ENCODE measurements at regions not wholly inside any gene's neighbourhood (a gene's known extent, or its start where the extent isn't known, plus 50 kb on each side); places are given as distances from the start of the nearest gene placed in this dataset.

DNA sequence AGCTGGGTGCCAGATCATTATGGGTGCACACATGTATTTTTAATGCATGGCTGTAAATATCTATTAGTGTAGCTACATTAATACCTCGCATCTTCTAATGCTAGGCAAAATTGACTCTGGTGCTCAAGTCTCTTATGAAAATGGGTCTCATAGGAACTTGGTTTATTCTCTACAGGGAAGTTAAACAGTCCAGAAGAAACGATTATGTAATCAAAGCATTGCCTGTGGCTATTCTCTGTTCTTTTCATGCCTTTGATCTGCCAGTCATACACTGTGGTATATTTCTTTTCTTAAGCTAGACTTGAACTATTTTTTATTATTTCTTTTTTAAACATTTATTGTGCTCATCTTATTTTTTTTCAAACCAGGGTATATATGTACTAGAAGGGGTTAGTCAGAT is 1015.0 kb downstream of the SLITRK1 start:
- TF ChIP-seq POLR2A (IDR thresholded peaks at IDR 0.05; ENCODE audit: low read depth, low read length) (no peak), MAFK (IDR thresholded peaks at IDR 0.05; ENCODE audit: low read depth, low read length) (no peak), RAD21 (IDR thresholded peaks at IDR 0.05; ENCODE audit: low read length) (no peak), SMC3 (IDR thresholded peaks at IDR 0.05; ENCODE audit: low read depth, low read length) (no peak), RFX5 (IDR thresholded peaks at IDR 0.05; ENCODE audit: low read depth, low read length) (no peak), RCOR1 (IDR thresholded peaks at IDR 0.05; ENCODE audit: insufficient replicate concordance, low read length) (no peak), BHLHE40 (IDR thresholded peaks at IDR 0.05; ENCODE audit: low read depth, low read length) (no peak), CHD1 (IDR thresholded peaks at IDR 0.05; ENCODE audit: low read depth, low read length) (no peak), CEBPB (IDR thresholded peaks at IDR 0.05; ENCODE audit: low read depth, low read length) (no peak), FOS (IDR thresholded peaks at IDR 0.05; ENCODE audit: low read depth, low read length) (no peak), MXI1 (IDR thresholded peaks at IDR 0.05; ENCODE audit: borderline replicate concordance, low read depth, low read length) (no peak)
- TF ChIP-seq, protein P1, sequence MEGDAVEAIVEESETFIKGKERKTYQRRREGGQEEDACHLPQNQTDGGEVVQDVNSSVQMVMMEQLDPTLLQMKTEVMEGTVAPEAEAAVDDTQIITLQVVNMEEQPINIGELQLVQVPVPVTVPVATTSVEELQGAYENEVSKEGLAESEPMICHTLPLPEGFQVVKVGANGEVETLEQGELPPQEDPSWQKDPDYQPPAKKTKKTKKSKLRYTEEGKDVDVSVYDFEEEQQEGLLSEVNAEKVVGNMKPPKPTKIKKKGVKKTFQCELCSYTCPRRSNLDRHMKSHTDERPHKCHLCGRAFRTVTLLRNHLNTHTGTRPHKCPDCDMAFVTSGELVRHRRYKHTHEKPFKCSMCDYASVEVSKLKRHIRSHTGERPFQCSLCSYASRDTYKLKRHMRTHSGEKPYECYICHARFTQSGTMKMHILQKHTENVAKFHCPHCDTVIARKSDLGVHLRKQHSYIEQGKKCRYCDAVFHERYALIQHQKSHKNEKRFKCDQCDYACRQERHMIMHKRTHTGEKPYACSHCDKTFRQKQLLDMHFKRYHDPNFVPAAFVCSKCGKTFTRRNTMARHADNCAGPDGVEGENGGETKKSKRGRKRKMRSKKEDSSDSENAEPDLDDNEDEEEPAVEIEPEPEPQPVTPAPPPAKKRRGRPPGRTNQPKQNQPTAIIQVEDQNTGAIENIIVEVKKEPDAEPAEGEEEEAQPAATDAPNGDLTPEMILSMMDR (conservative IDR thresholded peaks at IDR 0.05; ENCODE audit: low read depth, low read length) = no peak
- TF ChIP-seq, protein P2, sequence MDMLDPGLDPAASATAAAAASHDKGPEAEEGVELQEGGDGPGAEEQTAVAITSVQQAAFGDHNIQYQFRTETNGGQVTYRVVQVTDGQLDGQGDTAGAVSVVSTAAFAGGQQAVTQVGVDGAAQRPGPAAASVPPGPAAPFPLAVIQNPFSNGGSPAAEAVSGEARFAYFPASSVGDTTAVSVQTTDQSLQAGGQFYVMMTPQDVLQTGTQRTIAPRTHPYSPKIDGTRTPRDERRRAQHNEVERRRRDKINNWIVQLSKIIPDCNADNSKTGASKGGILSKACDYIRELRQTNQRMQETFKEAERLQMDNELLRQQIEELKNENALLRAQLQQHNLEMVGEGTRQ (IDR thresholded peaks at IDR 0.05; ENCODE audit: low read depth, low read length) = no peak

Data from IMR-90 (cell line).